ENCODE measurements at regions not wholly inside any gene's neighbourhood (a gene's known extent, or its start where the extent isn't known, plus 50 kb on each side); places are given as distances from the start of the nearest gene placed in this dataset.

DNA sequence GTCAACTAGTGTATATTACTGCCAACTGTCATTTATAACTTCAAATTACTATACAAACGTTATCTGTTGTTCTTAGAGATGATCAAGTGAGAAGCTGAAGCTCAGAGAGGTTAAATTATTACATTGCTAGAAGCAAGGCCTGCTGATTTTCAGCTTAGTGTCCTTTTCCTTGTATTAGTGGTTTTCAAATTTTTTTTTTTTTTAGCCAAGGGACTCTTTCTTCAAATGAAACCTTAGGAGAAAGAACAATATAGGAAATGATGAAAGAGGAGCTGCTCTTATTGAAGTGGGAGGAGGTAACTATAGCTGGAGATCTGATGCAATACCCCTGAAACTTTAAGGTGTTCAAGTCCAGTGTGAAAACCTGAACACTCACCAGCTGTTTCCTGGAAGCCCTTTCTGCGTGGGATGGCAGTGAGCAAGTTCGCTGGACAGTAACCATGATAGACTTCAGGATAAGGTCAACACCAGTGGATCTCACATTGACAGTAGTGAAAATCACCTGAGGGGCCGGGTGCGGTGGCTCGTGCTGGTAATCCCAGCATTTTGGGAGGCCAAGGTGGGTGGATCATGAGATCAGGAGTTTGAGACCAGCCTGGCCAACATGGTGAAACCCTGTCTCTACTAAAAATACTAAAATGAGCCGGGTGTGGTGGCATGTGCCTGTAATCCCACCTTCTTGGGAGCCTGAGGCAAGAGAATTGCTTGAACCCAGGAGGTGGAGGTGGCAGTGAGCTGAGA, 376.2 kb downstream of the EDEM1 start:
- no TSS peak for BruUV-seq (replicated peaks)
- no peak for DNase-seq (ENCODE audit: low read depth, low spot score)
- Histone ChIP-seq H3K27me3 (ENCODE audit: control insufficient read depth in 2 of 2, insufficient read depth in 2 of 2, low read length in 2 of 2) (no peaks in the 10 kb centered on the region), H4K20me1 (replicated peaks; ENCODE audit: control insufficient read depth, extremely low read depth, insufficient read depth, low read length) (no peaks in the 10 kb centered on the region), H3K4me1 (ENCODE audit: control insufficient read depth, extremely low read depth, insufficient read depth, low read length) (no peaks in the 10 kb centered on the region), H3K9ac (replicated peaks; ENCODE audit: extremely low read depth, insufficient read depth, low read length) (no peak overlapping the region), H3K36me3 (ENCODE audit: control insufficient read depth in 2 of 2, extremely low read depth in 1 of 2, insufficient read depth in 2 of 2, low read length in 2 of 2) (no peaks in the 10 kb centered on the region), H3K4me3 (replicated peaks in 1 of 3; ENCODE audit: insufficient read depth in 1 of 3, low read depth in 1 of 3, low read length in 3 of 3) (no peak overlapping the region), H3K4me2 (ENCODE audit: insufficient read depth, low read length) (no peak overlapping the region), H3K9me1 (replicated peaks; ENCODE audit: control insufficient read depth, extremely low read depth, insufficient read depth, low read length) (no peaks in the 10 kb centered on the region), H3K9me3 (replicated peaks; ENCODE audit: control insufficient read depth, insufficient read depth, low read length) (peaks cover 7% of the 10 kb centered on the region), H2AFZ (ENCODE audit: low read depth, low read length) (no peak overlapping the region), H3K27ac (ENCODE audit: insufficient read depth, low read depth, low read length) (no peak overlapping the region), H3K79me2 (ENCODE audit: control insufficient read depth, insufficient read depth, low read length) (no peaks in the 10 kb centered on the region)
- dilution Hi-C loops (cut with MboI; ENCODE audit: extremely low pct_ligation_motif_present, low sequenced_read_pairs), result no loop called here
- TF ChIP-seq, protein P1, sequence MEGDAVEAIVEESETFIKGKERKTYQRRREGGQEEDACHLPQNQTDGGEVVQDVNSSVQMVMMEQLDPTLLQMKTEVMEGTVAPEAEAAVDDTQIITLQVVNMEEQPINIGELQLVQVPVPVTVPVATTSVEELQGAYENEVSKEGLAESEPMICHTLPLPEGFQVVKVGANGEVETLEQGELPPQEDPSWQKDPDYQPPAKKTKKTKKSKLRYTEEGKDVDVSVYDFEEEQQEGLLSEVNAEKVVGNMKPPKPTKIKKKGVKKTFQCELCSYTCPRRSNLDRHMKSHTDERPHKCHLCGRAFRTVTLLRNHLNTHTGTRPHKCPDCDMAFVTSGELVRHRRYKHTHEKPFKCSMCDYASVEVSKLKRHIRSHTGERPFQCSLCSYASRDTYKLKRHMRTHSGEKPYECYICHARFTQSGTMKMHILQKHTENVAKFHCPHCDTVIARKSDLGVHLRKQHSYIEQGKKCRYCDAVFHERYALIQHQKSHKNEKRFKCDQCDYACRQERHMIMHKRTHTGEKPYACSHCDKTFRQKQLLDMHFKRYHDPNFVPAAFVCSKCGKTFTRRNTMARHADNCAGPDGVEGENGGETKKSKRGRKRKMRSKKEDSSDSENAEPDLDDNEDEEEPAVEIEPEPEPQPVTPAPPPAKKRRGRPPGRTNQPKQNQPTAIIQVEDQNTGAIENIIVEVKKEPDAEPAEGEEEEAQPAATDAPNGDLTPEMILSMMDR (IDR thresholded peaks at IDR 0.05; ENCODE audit: extremely low read depth in 1 of 2, insufficient read depth in 1 of 2, low read depth in 1 of 2, low read length in 2 of 2), result no peak
- TF ChIP-seq POLR2A (IDR thresholded peaks at IDR 0.05; ENCODE audit: low read depth, low read length) (no peak), GATA2 (IDR thresholded peaks at IDR 0.05; ENCODE audit: insufficient read depth, insufficient read length, low read depth, low read length) (no peak), MYC (IDR thresholded peaks at IDR 0.05; ENCODE audit: low read depth, low read length) (no peak), EZH2 (IDR thresholded peaks at IDR 0.05; ENCODE audit: borderline replicate concordance, low read depth, low read length, severe bottlenecking) (no peak)
- intact Hi-C loops (cut with micrococcal nuclease), result no loop called here
- no peak for FAIRE-seq
- ChIA-PET CTCF (no interaction called here), POLR2A (no interaction called here)

DNA sequence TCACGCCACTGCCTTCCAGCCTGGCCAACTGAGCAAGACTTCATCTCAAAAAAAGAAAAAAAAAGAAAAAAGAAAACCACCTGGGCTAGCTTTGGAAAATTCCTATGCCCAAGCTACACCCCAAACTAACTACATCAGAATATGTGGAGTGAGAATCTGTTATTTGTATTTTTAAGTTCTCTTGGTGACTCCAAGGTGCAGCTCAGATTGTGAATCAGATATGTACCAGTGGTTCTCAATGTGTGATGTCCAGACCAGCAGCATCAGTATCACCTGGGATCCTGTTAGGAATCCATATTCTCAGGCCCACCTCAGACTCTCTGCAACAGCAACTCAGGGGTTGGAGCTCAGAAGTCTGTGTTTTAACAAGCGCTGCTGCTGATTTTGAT, 376.8 kb downstream of the EDEM1 start:
- Histone ChIP-seq H3K9ac (replicated peaks; ENCODE audit: extremely low read depth, insufficient read depth, low read length) (no peak overlapping the region), H3K4me2 (ENCODE audit: insufficient read depth, low read length) (no peak overlapping the region), H3K79me2 (ENCODE audit: control insufficient read depth, insufficient read depth, low read length) (no peaks in the 10 kb centered on the region), H3K36me3 (ENCODE audit: control insufficient read depth in 2 of 2, extremely low read depth in 1 of 2, insufficient read depth in 2 of 2, low read length in 2 of 2) (no peaks in the 10 kb centered on the region), H3K4me1 (ENCODE audit: control insufficient read depth, extremely low read depth, insufficient read depth, low read length) (no peaks in the 10 kb centered on the region), H3K27ac (ENCODE audit: insufficient read depth, low read depth, low read length) (no peak overlapping the region), H4K20me1 (replicated peaks; ENCODE audit: control insufficient read depth, extremely low read depth, insufficient read depth, low read length) (no peaks in the 10 kb centered on the region), H3K4me3 (replicated peaks in 1 of 3; ENCODE audit: insufficient read depth in 1 of 3, low read depth in 1 of 3, low read length in 3 of 3) (no peak overlapping the region), H3K27me3 (ENCODE audit: control insufficient read depth in 2 of 2, insufficient read depth in 2 of 2, low read length in 2 of 2) (no peaks in the 10 kb centered on the region), H3K9me1 (replicated peaks; ENCODE audit: control insufficient read depth, extremely low read depth, insufficient read depth, low read length) (no peaks in the 10 kb centered on the region), H2AFZ (ENCODE audit: low read depth, low read length) (no peak overlapping the region), H3K9me3 (replicated peaks; ENCODE audit: control insufficient read depth, insufficient read depth, low read length) (peaks cover 7% of the 10 kb centered on the region)
- TF ChIP-seq MYC (IDR thresholded peaks at IDR 0.05; ENCODE audit: low read depth, low read length) (no peak), JUN (IDR thresholded peaks at IDR 0.05; ENCODE audit: borderline replicate concordance, insufficient read depth, insufficient read length, low read depth) (no peak), GATA2 (IDR thresholded peaks at IDR 0.05; ENCODE audit: insufficient read depth, insufficient read length, low read depth, low read length) (no peak), EZH2 (IDR thresholded peaks at IDR 0.05; ENCODE audit: borderline replicate concordance, low read depth, low read length, severe bottlenecking) (no peak), POLR2A (IDR thresholded peaks at IDR 0.05; ENCODE audit: low read depth, low read length) (no peak), FOS (IDR thresholded peaks at IDR 0.05; ENCODE audit: borderline replicate concordance, insufficient read depth, low read length) (no peak), POLR2AphosphoS5 (IDR thresholded peaks at IDR 0.05; ENCODE audit: insufficient read depth, low read depth, low read length) (no peak)
- TF ChIP-seq, protein P1 (IDR thresholded peaks at IDR 0.05; ENCODE audit: extremely low read depth in 1 of 2, insufficient read depth in 1 of 2, low read depth in 1 of 2, low read length in 2 of 2), result no peak
- TF ChIP-seq, protein P2, sequence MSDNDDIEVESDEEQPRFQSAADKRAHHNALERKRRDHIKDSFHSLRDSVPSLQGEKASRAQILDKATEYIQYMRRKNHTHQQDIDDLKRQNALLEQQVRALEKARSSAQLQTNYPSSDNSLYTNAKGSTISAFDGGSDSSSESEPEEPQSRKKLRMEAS (IDR thresholded peaks at IDR 0.05; ENCODE audit: insufficient read depth, insufficient read length), result no peak
- ChIA-PET POLR2A (no interaction called here), CTCF (no interaction called here)
- DNase-seq (ENCODE audit: low read depth, low spot score) (no peak), FAIRE-seq (no peak)
- dilution Hi-C loops (cut with MboI; ENCODE audit: extremely low pct_ligation_motif_present, low sequenced_read_pairs) (no loop called here), intact Hi-C loops (cut with micrococcal nuclease) (no loop called here)
- BruUV-seq (replicated peaks), result no TSS peak

All from endothelial cell of umbilical vein (primary cell).